ENCODE measurements at regions not wholly inside any gene's neighbourhood (a gene's known extent, or its start where the extent isn't known, plus 50 kb on each side); places are given as distances from the start of the nearest gene placed in this dataset.
"Not testable (repeated sequence)": the region's sequence is repeated elsewhere in the genome, so short reads cannot be mapped to it uniquely, and the experiment has no call there.

- DNase-seq, result no peak
These were observed 286.3 kb upstream of the CELF2 start for GRCh38 chr10:10731366-10731765.

- DNase-seq, result no peak
These were observed 283.2 kb upstream of the CELF2 start for GRCh38 chr10:10734356-10735064.

GRCh38 chr10:10745291-10745690 is 272.4 kb upstream of the CELF2 start:
- no peak for DNase-seq

GRCh38 chr10:10755490-10755889 is 262.2 kb upstream of the CELF2 start:
- no peak for DNase-seq

GRCh38 chr10:10758306-10758705 is 259.4 kb upstream of the CELF2 start:
- DNase-seq, result no peak

GRCh38 chr10:10759806-10760205 is 257.9 kb upstream of the CELF2 start:
- not testable (repeated sequence) for DNase-seq

GRCh38 chr10:10765017-10765416 is 252.7 kb upstream of the CELF2 start:
- no peak for DNase-seq

- no peak for DNase-seq
These were observed 245.3 kb upstream of the CELF2 start for GRCh38 chr10:10772411-10772810.

- no peak for DNase-seq
These were observed 244.7 kb upstream of the CELF2 start for GRCh38 chr10:10772874-10773508.

GRCh38 chr10:10774416-10774815 is 243.3 kb upstream of the CELF2 start:
- DNase-seq, result no peak

- DNase-seq, result no peak
These were observed 241.3 kb upstream of the CELF2 start for GRCh38 chr10:10776363-10776762.

- DNase-seq, result no peak
These were observed 240.4 kb upstream of the CELF2 start for GRCh38 chr10:10777279-10777678.

- no peak for DNase-seq
These were observed 239.9 kb upstream of the CELF2 start for GRCh38 chr10:10777723-10778122.

GRCh38 chr10:10778959-10779358 is 238.7 kb upstream of the CELF2 start:
- no peak for DNase-seq

- no peak for DNase-seq
These were observed 238.2 kb upstream of the CELF2 start for GRCh38 chr10:10779511-10779910.

- no peak for DNase-seq
These were observed 236.9 kb upstream of the CELF2 start for GRCh38 chr10:10780746-10781145.

- DNase-seq, result no peak
These were observed 235.1 kb upstream of the CELF2 start for GRCh38 chr10:10782603-10783002.

GRCh38 chr10:10785627-10786026 is 232.0 kb upstream of the CELF2 start:
- no peak for DNase-seq

- DNase-seq, result no peak
These were observed 231.3 kb upstream of the CELF2 start for GRCh38 chr10:10786109-10787090.

- DNase-seq, result no peak
These were observed 230.1 kb upstream of the CELF2 start for GRCh38 chr10:10787586-10787985.

GRCh38 chr10:10788761-10789160 is 228.9 kb upstream of the CELF2 start:
- no peak for DNase-seq

GRCh38 chr10:10791869-10792268 is 225.8 kb upstream of the CELF2 start:
- DNase-seq, result no peak

GRCh38 chr10:10792681-10793080 is 225.0 kb upstream of the CELF2 start:
- no peak for DNase-seq

- DNase-seq, result no peak
These were observed 223.6 kb upstream of the CELF2 start for GRCh38 chr10:10794046-10794445.

Measured in hematopoietic multipotent progenitor cell treated with erythropoietin and hydrocortisone succinate and interleukin-3 and kit ligand, for 8 days (in vitro differentiated cells).